Gastrocnemius medialis (tissue), 4 donors: ENCODE measurements at regions not wholly inside any gene's neighbourhood (a gene's known extent, or its start where the extent isn't known, plus 50 kb on each side); places are given as distances from the start of the nearest gene placed in this dataset.

Source experiments
- CTCF ChIP-seq, 5 experiments: fragments of 450-650 bp in 3 of 5; fragments of 200-600 bp in 2 of 5; sonication (generic) in 2 of 5; IDR thresholded peaks in 4 of 5; conservative IDR thresholded peaks in 1 of 5; 1 replicate in 4 of 5; 2 replicates in 1 of 5; pipeline ENCODE4 v1.5.1; 2016 to 2019; ENCODE audit warnings: antibody characterized with exemption in 5 of 5, mild to moderate bottlenecking in 3 of 5, moderate library complexity in 3 of 5
- POLR2A ChIP-seq, 2 donors: fragments of 450-650 bp; IDR thresholded peaks; one replicate each; pipeline ENCODE4 v1.6.1; 2017; ENCODE audit warnings: antibody characterized with exemption in 2 of 2, mild to moderate bottlenecking in 2 of 2, moderate library complexity in 2 of 2

- TF ChIP-seq POLR2A (IDR thresholded peaks at IDR 0.05) (no peak), CTCF (IDR thresholded peaks at IDR 0.05 in 4 of 5, conservative IDR thresholded peaks at IDR 0.05 in 1 of 5) (no peak)
Observed at GRCh38 chr11:56890584-56891305, 98.0 kb upstream of the OR5AK2 start.
